Cardiac fibroblast (primary cell): ENCODE measurements at regions not wholly inside any gene's neighbourhood (a gene's known extent, or its start where the extent isn't known, plus 50 kb on each side); places are given as distances from the start of the nearest gene placed in this dataset.

Source experiments
- DNase-seq, 2 donors: peaks; one replicate each; pipeline versions ENCODE4 v3.0.0 to v3.0.0-alpha.2; 2010; ENCODE audit warnings: low read depth in 2 of 2
- H3K4me3 ChIP-seq, 2 donors: replicated peaks in 1 of 2; 1 replicate in 1 of 2; 2 replicates in 1 of 2; pipeline ENCODE4 v1.5.1; 2011; ENCODE audit warnings: low read depth in 2 of 2, low read length in 2 of 2, mild to moderate bottlenecking in 2 of 2, moderate library complexity in 1 of 2
- TF ChIP-seq, protein P1 (sequence below): IDR thresholded peaks from one replicate; pipeline ENCODE4 v1.5.1; 2011; ENCODE audit warnings: low read depth, mild to moderate bottlenecking, low read length, inconsistent platforms

DNA sequence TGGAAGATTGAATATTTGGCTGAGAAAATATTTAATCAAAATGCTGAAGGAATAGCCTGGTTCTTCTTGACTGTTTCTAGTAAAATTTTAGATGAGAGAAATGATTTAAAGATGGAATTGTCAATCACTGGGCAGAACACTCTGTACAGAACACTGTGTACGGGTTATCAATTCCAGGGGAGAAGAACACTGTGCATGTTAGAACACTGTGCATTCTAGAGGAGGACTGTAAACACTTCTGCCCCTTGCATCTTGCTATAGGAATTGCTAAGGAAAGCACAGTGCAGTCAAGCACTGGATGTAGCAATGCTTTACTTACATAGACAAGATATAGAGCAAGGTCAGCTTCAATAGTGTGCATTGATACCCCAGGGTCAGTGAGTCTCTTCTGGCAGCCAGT is 98.7 kb downstream of the RWDD3 start:
- no peak overlapping the region for H3K4me3 ChIP-seq
- TF ChIP-seq, protein P1, sequence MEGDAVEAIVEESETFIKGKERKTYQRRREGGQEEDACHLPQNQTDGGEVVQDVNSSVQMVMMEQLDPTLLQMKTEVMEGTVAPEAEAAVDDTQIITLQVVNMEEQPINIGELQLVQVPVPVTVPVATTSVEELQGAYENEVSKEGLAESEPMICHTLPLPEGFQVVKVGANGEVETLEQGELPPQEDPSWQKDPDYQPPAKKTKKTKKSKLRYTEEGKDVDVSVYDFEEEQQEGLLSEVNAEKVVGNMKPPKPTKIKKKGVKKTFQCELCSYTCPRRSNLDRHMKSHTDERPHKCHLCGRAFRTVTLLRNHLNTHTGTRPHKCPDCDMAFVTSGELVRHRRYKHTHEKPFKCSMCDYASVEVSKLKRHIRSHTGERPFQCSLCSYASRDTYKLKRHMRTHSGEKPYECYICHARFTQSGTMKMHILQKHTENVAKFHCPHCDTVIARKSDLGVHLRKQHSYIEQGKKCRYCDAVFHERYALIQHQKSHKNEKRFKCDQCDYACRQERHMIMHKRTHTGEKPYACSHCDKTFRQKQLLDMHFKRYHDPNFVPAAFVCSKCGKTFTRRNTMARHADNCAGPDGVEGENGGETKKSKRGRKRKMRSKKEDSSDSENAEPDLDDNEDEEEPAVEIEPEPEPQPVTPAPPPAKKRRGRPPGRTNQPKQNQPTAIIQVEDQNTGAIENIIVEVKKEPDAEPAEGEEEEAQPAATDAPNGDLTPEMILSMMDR = no peak
- DNase-seq = no peak

DNA sequence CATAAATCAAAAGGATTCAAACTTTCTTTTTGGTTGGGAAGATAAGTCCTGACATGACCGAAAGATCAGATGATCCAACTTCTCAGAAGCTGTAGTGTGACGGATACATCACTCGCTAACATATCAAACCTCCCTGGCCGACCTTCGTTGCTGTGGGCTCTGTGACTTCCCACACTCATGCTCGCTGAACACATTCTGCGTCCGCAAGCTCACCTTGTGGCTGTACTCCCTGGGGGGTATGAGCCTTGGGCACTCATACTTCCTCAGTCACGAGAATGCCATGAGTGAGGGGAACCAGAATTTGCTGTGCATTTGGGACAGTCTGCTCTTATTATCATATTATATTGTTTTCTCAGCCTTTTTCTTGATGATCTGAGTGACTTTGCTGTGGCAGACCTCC is 105.4 kb downstream of the RWDD3 start:
- TF ChIP-seq, protein P1 = no peak
- no peak for DNase-seq
- no peak overlapping the region for H3K4me3 ChIP-seq

DNA sequence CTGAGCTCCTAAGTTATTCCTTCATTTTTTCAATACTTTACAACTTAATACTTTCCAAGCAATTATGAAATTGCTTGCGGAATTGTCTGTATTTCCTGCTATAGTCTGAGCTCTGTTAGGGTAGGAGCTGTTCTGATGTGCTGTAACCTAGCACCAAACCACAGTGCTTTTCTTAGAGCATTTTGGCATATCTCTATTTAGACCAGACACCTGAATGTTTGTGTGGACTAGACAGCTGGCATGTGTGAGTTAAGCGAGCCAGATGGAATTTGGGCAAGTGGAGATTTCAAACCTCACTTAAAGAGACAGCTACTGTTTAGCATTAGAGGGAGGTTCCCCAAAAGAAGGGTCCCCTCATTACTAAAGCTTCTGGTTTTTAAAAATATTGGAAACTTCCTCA is 106.1 kb downstream of the RWDD3 start:
- no peak for DNase-seq
- no peak overlapping the region for H3K4me3 ChIP-seq
- TF ChIP-seq, protein P1 = no peak

DNA sequence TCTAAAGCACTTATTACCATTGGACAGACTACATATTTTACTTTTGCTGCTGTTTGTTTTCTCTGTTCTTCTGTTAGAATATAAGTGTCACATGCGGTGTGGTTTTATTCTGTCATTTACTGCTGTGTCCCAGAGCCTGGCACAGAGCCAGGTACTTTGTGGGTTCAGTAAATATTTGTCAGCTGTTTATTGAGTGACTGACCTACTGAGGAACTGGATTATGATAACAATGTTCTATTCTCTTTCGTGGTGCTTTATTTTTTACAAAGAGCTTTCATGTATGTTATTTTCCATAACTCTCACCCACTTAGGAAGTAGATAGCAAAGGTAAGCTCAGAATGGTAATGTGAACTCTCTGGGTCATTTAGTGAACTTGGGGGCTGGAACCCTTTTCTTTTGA is 118.8 kb downstream of the RWDD3 start:
- H3K4me3 ChIP-seq = no peak overlapping the region
- no peak for DNase-seq
- TF ChIP-seq, protein P1 = no peak

DNA sequence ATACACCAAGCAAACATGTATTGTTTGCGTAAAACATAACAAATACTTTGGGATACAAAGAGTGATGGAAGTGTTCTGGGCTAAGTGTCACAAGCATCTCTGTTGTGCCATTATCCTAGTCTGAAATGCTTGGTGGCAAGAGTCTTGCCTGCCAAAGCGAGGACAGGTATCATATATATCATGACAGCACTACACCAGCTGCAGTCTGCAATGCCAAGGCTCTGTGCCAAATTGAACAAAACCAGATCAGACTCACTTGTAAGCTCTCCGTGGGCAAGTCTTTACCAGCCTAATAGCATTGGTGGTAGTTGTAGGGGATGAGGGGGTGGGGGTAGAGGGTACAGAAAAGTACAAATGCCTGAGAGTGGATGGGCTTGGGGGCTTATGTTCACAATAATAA is 119.2 kb downstream of the RWDD3 start:
- no peak for DNase-seq
- H3K4me3 ChIP-seq = no peak overlapping the region
- TF ChIP-seq, protein P1 = no peak

DNA sequence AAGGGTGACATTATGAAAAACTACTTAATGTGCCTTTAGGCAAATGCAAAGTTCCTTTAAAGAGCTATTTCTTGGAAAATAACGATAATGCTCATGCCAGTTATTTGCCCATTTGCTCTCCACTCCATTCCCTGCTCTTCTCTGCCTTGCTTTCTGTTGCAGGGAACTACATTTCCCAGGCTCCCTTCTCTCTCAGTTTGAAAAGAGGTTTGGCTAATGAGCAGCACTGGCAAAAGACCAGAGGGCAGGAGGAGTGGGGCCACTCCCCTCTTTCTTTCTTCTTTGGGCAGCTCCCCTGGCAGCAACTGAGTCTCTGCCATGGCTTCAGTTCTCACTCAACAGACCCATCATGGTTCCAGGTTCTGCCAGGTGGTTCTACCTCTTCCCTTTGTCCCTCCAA is 130.5 kb downstream of the RWDD3 start:
- TF ChIP-seq, protein P1 = no peak
- no peak for DNase-seq
- H3K4me3 ChIP-seq = no peak overlapping the region

DNA sequence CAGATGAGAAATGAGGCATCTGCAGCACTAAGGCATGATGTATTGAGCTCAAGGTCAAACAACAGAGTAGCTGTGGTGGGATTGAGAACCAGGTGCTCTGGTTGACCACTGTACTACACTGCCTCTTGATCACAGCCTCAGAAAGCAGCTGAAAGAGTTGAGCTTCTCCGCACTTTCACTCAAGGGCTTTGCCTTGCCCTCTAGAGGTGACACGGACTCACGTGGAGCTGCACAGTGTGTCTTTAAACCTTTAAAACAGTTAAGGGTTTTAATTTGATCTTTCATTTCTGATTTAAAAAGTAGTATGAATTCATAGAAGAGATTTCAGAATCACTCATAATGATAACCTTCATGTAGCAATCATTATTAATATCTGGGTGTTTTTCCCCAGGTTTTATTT is 132.5 kb downstream of the RWDD3 start:
- no peak for DNase-seq
- no peak overlapping the region for H3K4me3 ChIP-seq
- TF ChIP-seq, protein P1 = no peak
